ENCODE measurements at regions not wholly inside any gene's neighbourhood (a gene's known extent, or its start where the extent isn't known, plus 50 kb on each side); places are given as distances from the start of the nearest gene placed in this dataset.

GRCh38 chr11:119504371-119504770 is 81.4 kb upstream of the THY1 start:
- no peak for DNase-seq (ENCODE audit: low spot score)
- intact Hi-C loops (cut with DNase I) = no loop called here

- intact Hi-C loops (cut with DNase I) = no loop called here
- no peak for DNase-seq (ENCODE audit: low spot score)
Observed at GRCh38 chr11:119501777-119502405, 78.9 kb upstream of the THY1 start.

GRCh38 chr11:119497717-119498116 is 74.7 kb upstream of the THY1 start:
- intact Hi-C loops (cut with DNase I) = no loop called here
- DNase-seq (ENCODE audit: low spot score) = no peak

- intact Hi-C loops (cut with DNase I) = no loop called here
- DNase-seq (ENCODE audit: low spot score) = no peak
Observed at GRCh38 chr11:119496997-119497396, 74.0 kb upstream of the THY1 start.

- intact Hi-C loops (cut with DNase I) = no loop called here
- DNase-seq (ENCODE audit: low spot score) = no peak
Observed at GRCh38 chr11:119496469-119496868, 73.5 kb upstream of the THY1 start.

- intact Hi-C loops (cut with DNase I) = no loop called here
- DNase-seq (ENCODE audit: low spot score) = no peak
Observed at GRCh38 chr11:119493712-119494111, 70.7 kb upstream of the THY1 start.

- intact Hi-C loops (cut with DNase I) = no loop called here
- no peak for DNase-seq (ENCODE audit: low spot score)
Observed at GRCh38 chr11:119491753-119492510, 69.0 kb upstream of the THY1 start.

GRCh38 chr11:119490253-119491006 is 67.5 kb upstream of the THY1 start:
- peak; percentile 18 for DNase-seq (ENCODE audit: low spot score)
- intact Hi-C loops (cut with DNase I) = no loop called here

GRCh38 chr11:119489087-119489486 is 66.1 kb upstream of the THY1 start:
- no peak for DNase-seq (ENCODE audit: low spot score)

GRCh38 chr11:119488256-119488995 is 65.5 kb upstream of the THY1 start:
- peak; percentile 62 for DNase-seq (ENCODE audit: low spot score)
- intact Hi-C loops (cut with DNase I) = loop anchor here (10.0 kb wide), 3 partner anchors 256 to 626 kb away; no protein-coding TSS in a partner anchor

More at GRCh38 chr11:119489087-119489486, 66.1 kb upstream of the THY1 start:
- intact Hi-C loops (cut with DNase I) = loop anchor here (10.0 kb wide), 3 partner anchors 256 to 626 kb away; no protein-coding TSS in a partner anchor

GRCh38 chr11:119486691-119487259 is 63.8 kb upstream of the THY1 start:
- peak; percentile 44 for DNase-seq (ENCODE audit: low spot score)
- intact Hi-C loops (cut with DNase I) = loop anchor here (10.0 kb wide), 3 partner anchors 258 to 628 kb away; no protein-coding TSS in a partner anchor

GRCh38 chr11:119486016-119486415 is 63.0 kb upstream of the THY1 start:
- DNase-seq (ENCODE audit: low spot score) = no peak

GRCh38 chr11:119484741-119485605 is 62.0 kb upstream of the THY1 start:
- peak; percentile 74 for DNase-seq (ENCODE audit: low spot score)
- intact Hi-C loops (cut with DNase I) = loop anchor here (5.0 to 10.0 kb wide), 5 partner anchors 47 to 630 kb away; no protein-coding TSS in a partner anchor

More at GRCh38 chr11:119486016-119486415, 63.0 kb upstream of the THY1 start:
- intact Hi-C loops (cut with DNase I) = loop anchor here (10.0 kb wide), 3 partner anchors 259 to 629 kb away; no protein-coding TSS in a partner anchor

- peak; percentile 53 for DNase-seq (ENCODE audit: low spot score)
- intact Hi-C loops (cut with DNase I) = loop anchor here (5.0 to 10.0 kb wide), 5 partner anchors 48 to 631 kb away; no protein-coding TSS in a partner anchor
Observed at GRCh38 chr11:119483881-119484371, 61.0 kb upstream of the THY1 start.

GRCh38 chr11:119483341-119483880 is 60.4 kb upstream of the THY1 start:
- intact Hi-C loops (cut with DNase I) = loop anchor here (5.0 to 10.0 kb wide), 5 partner anchors 49 to 631 kb away; no protein-coding TSS in a partner anchor
- DNase-seq (ENCODE audit: low spot score) = peak; percentile 67

- peak; percentile 82 for DNase-seq (ENCODE audit: low spot score)
- intact Hi-C loops (cut with DNase I) = loop anchor here (5.0 to 10.0 kb wide), 5 partner anchors 50 to 632 kb away; no protein-coding TSS in a partner anchor
Observed at GRCh38 chr11:119482521-119483011, 59.6 kb upstream of the THY1 start.
